Upper lobe of left lung (tissue), 4 donors: ENCODE measurements at regions not wholly inside any gene's neighbourhood (a gene's known extent, or its start where the extent isn't known, plus 50 kb on each side); places are given as distances from the start of the nearest gene placed in this dataset.

Experiments
- CTCF ChIP-seq, 6 experiments: fragments of 450-650 bp in 4 of 6; fragments of 200-600 bp in 2 of 6; sonication (generic) in 2 of 6; IDR thresholded peaks; one replicate each; pipeline ENCODE4 v1.5.1; 2016 to 2019; ENCODE audit warnings: antibody characterized with exemption in 6 of 6
- EP300 ChIP-seq, 4 donors: sonication (generic); formaldehyde crosslinking; IDR thresholded peaks; one replicate each; pipeline ENCODE4 v1.5.1; 2017; ENCODE audit warnings: antibody characterized with exemption in 4 of 4, control low read depth in 2 of 4
- POLR2A ChIP-seq, 4 donors: fragments of 450-650 bp; IDR thresholded peaks; one replicate each; pipeline ENCODE4 v1.5.1; 2016 to 2017; ENCODE audit warnings: antibody characterized with exemption in 4 of 4, mild to moderate bottlenecking in 2 of 4
- POLR2AphosphoS5 ChIP-seq, 2 donors: sonication (generic); formaldehyde crosslinking; IDR thresholded peaks; one replicate each; pipeline ENCODE4 v1.5.1; 2017; ENCODE audit warnings: antibody characterized with exemption in 2 of 2

GRCh38 chrX:113906168-113906567 lies 677.7 kb upstream of the HTR2C start:
- TF ChIP-seq POLR2AphosphoS5 (IDR thresholded peaks at IDR 0.05) (no peak), CTCF (IDR thresholded peaks at IDR 0.05) (no peak), EP300 (IDR thresholded peaks at IDR 0.05) (no peak), POLR2A (IDR thresholded peaks at IDR 0.05) (no peak)
